ENCODE measurements at regions not wholly inside any gene's neighbourhood (a gene's known extent, or its start where the extent isn't known, plus 50 kb on each side); places are given as distances from the start of the nearest gene placed in this dataset.

DNA sequence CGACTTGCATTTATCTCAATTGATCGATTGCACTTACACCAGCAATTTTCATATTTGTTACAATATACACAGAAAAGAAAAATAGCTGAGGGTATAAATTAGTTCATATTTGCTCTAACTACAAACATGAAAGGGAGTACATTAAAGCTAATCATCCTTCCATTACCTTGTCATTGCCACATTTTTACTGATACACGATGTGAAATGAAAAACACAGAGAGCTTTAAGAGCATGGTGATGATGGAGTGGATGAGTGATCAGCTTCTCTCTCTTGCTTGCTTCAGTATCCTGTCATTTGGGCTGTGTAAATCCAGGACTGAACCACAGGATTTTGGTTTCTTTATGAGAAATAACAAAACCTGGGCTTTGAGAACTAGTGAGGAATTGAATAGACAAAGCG is 1207.5 kb upstream of the GOT2 start:
- DNase-seq (ENCODE audit: low spot score in 2 of 2, unreplicated experiment in 2 of 2), result no peak
- Mint-ChIP-seq H3K9me3 (peaks cover 17% of the 10 kb centered on the region), H3K27me3 (ENCODE audit: low read depth) (no peaks in the 10 kb centered on the region), H3K36me3 (no peaks in the 10 kb centered on the region), H3K27ac (no peak overlapping the region), H3K4me1 (no peaks in the 10 kb centered on the region), H3K4me3 (no peak overlapping the region)
- TF ChIP-seq, protein P1, sequence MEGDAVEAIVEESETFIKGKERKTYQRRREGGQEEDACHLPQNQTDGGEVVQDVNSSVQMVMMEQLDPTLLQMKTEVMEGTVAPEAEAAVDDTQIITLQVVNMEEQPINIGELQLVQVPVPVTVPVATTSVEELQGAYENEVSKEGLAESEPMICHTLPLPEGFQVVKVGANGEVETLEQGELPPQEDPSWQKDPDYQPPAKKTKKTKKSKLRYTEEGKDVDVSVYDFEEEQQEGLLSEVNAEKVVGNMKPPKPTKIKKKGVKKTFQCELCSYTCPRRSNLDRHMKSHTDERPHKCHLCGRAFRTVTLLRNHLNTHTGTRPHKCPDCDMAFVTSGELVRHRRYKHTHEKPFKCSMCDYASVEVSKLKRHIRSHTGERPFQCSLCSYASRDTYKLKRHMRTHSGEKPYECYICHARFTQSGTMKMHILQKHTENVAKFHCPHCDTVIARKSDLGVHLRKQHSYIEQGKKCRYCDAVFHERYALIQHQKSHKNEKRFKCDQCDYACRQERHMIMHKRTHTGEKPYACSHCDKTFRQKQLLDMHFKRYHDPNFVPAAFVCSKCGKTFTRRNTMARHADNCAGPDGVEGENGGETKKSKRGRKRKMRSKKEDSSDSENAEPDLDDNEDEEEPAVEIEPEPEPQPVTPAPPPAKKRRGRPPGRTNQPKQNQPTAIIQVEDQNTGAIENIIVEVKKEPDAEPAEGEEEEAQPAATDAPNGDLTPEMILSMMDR (IDR thresholded peaks at IDR 0.05; ENCODE audit: unreplicated experiment), result no peak

DNA sequence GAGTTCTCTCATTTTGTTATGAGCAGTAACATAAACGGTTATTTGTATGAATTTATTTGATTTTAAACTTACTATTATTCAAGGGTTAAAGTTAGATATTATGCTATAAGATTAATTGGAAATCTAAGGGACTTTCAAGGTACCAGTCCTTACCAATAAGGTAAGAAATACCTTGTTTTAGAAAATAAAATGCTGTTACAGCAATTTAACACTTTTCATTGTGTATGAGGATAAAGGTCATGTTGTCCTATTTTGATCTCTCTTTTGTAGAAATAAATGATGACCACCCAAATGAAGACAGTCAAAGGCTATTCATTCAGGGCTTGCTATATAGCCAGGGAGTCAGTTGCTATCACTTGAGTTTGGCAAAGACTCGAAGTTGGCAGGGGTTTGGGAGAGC is 1185.9 kb upstream of the GOT2 start:
- peaks cover 10% of the 10 kb centered on the region for H3K27me3 Mint-ChIP-seq (ENCODE audit: low read depth)
- H3K4me1 Mint-ChIP-seq, result no peaks in the 10 kb centered on the region
- no peaks in the 10 kb centered on the region for H3K9me3 Mint-ChIP-seq
- DNase-seq (ENCODE audit: low spot score in 2 of 2, unreplicated experiment in 2 of 2), result no peak
- TF ChIP-seq, protein P1 (IDR thresholded peaks at IDR 0.05; ENCODE audit: unreplicated experiment), result no peak
- H3K36me3 Mint-ChIP-seq, result no peaks in the 10 kb centered on the region
- no peak overlapping the region for H3K27ac Mint-ChIP-seq
- H3K4me3 Mint-ChIP-seq, result no peak overlapping the region

GRCh38 chr16:59913666-59914065 is 1179.5 kb upstream of the GOT2 start:
- Mint-ChIP-seq H3K27ac (no peak overlapping the region), H3K4me3 (no peak overlapping the region), H3K36me3 (no peaks in the 10 kb centered on the region), H3K4me1 (peaks cover 6% of the 10 kb centered on the region), H3K9me3 (no peaks in the 10 kb centered on the region), H3K27me3 (ENCODE audit: low read depth) (peaks cover 3% of the 10 kb centered on the region)
- no peak for DNase-seq (ENCODE audit: low spot score in 2 of 2, unreplicated experiment in 2 of 2)
- TF ChIP-seq, protein P1 (IDR thresholded peaks at IDR 0.05; ENCODE audit: unreplicated experiment), result no peak

DNA sequence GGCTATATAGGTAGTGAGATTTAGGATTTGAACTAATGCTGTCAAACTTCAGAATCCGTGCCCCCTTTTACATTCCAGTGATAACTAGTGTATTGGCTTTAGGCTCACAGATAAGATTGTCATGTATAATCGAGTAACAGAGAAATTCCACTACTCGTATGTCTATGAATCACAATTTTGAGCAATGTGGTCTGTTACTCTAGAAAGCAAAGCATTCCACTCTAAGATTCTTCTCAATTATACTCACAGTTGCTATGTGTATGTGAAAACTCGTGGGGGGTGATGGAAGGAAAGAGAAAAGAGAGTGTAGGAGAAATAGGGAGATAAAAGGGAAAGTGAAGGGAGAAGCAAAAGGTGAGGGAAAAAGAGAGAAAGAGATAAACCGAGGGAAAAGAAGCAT is 1175.1 kb upstream of the GOT2 start:
- no peak for DNase-seq (ENCODE audit: low spot score in 2 of 2, unreplicated experiment in 2 of 2)
- Mint-ChIP-seq H3K36me3 (no peaks in the 10 kb centered on the region), H3K27ac (no peak overlapping the region), H3K27me3 (ENCODE audit: low read depth) (no peaks in the 10 kb centered on the region), H3K9me3 (no peaks in the 10 kb centered on the region), H3K4me1 (peaks cover 6% of the 10 kb centered on the region), H3K4me3 (no peak overlapping the region)
- TF ChIP-seq, protein P1 (IDR thresholded peaks at IDR 0.05; ENCODE audit: unreplicated experiment), result no peak

- TF ChIP-seq, protein P1 (IDR thresholded peaks at IDR 0.05; ENCODE audit: unreplicated experiment), result no peak
- peaks cover 6% of the 10 kb centered on the region for H3K4me1 Mint-ChIP-seq
- no peaks in the 10 kb centered on the region for H3K36me3 Mint-ChIP-seq
- no peaks in the 10 kb centered on the region for H3K27me3 Mint-ChIP-seq (ENCODE audit: low read depth)
- no peaks in the 10 kb centered on the region for H3K9me3 Mint-ChIP-seq
- DNase-seq (ENCODE audit: low spot score in 2 of 2, unreplicated experiment in 2 of 2), result no peak
- H3K27ac Mint-ChIP-seq, result no peak overlapping the region
- H3K4me3 Mint-ChIP-seq, result no peak overlapping the region
Measured at GRCh38 chr16:59907611-59908010, 1173.5 kb upstream of the GOT2 start.

- TF ChIP-seq, protein P1 (IDR thresholded peaks at IDR 0.05; ENCODE audit: unreplicated experiment), result no peak
- Mint-ChIP-seq H3K27ac (no peak overlapping the region), H3K9me3 (no peaks in the 10 kb centered on the region), H3K27me3 (ENCODE audit: low read depth) (no peaks in the 10 kb centered on the region), H3K4me3 (no peak overlapping the region), H3K36me3 (no peaks in the 10 kb centered on the region), H3K4me1 (peaks cover 6% of the 10 kb centered on the region)
- no peak for DNase-seq (ENCODE audit: low spot score in 2 of 2, unreplicated experiment in 2 of 2)
Measured at GRCh38 chr16:59905606-59906005, 1171.5 kb upstream of the GOT2 start.
